ENCODE measurements at regions not wholly inside any gene's neighbourhood (a gene's known extent, or its start where the extent isn't known, plus 50 kb on each side); places are given as distances from the start of the nearest gene placed in this dataset.

DNA sequence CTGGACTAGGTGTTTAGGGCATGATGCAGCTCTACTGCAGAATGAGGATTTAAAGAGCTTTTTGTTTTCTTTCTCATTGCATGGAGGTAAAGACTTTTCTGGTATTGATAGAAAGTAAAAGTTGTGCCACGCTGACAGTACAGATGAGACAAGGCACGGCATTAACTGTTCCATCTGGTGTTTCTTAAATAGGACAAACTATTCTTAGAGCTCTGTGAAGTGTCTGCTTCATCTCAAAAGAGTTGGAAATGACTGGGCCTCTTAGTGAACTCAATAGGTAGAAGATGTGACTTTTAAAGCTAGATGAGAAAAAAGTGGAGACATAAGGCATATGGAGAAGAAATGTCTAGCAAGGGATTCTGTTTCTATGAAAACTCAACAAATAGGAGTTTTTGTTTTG, 321.8 kb downstream of the RPRM start:
- Histone ChIP-seq H3F3A (ENCODE audit: insufficient read depth, low read length) (peaks cover 6% of the 10 kb centered on the region; the same call in 1 of the 2 replicates), H4K20me1 (ENCODE audit: insufficient read depth, low read length) (peaks cover 78% of the 10 kb centered on the region), H3K27ac (ENCODE audit: low read length) (no peak overlapping the region), H3K36me3 (replicated peaks; ENCODE audit: insufficient read depth, low read length) (no peaks in the 10 kb centered on the region), H3K9me3 (replicated peaks; ENCODE audit: insufficient read depth, low read length) (no peaks in the 10 kb centered on the region), H3K9ac (ENCODE audit: low read length) (no peak overlapping the region), H2AFZ (ENCODE audit: low read length) (no peak overlapping the region), H3K27me3 (replicated peaks; ENCODE audit: insufficient read depth, low read length) (no peaks in the 10 kb centered on the region), H3K4me1 (ENCODE audit: low read length) (peaks cover 15% of the 10 kb centered on the region), H3K4me3 (ENCODE audit: low read length) (no peak overlapping the region), H3K9me2 (replicated peaks; ENCODE audit: insufficient read depth, low read length) (no peaks in the 10 kb centered on the region), H3K4me2 (ENCODE audit: low read depth, low read length) (peak overlapping the region; percentile 38; the same call in 1 of the 2 replicates), H3K79me2 (ENCODE audit: low read length) (peaks cover 99% of the 10 kb centered on the region)
- TF ChIP-seq, protein P1, sequence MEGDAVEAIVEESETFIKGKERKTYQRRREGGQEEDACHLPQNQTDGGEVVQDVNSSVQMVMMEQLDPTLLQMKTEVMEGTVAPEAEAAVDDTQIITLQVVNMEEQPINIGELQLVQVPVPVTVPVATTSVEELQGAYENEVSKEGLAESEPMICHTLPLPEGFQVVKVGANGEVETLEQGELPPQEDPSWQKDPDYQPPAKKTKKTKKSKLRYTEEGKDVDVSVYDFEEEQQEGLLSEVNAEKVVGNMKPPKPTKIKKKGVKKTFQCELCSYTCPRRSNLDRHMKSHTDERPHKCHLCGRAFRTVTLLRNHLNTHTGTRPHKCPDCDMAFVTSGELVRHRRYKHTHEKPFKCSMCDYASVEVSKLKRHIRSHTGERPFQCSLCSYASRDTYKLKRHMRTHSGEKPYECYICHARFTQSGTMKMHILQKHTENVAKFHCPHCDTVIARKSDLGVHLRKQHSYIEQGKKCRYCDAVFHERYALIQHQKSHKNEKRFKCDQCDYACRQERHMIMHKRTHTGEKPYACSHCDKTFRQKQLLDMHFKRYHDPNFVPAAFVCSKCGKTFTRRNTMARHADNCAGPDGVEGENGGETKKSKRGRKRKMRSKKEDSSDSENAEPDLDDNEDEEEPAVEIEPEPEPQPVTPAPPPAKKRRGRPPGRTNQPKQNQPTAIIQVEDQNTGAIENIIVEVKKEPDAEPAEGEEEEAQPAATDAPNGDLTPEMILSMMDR (IDR thresholded peaks at IDR 0.05; ENCODE audit: low read length) = no peak
- TF ChIP-seq EZH2phosphoT487 (IDR thresholded peaks at IDR 0.05; ENCODE audit: low read length) = no peak
- no peak for TF ChIP-seq EZH2 (optimal IDR thresholded peaks at IDR 0.05; ENCODE audit: low read depth, low read length)
- peak; percentile 56 for DNase-seq

DNA sequence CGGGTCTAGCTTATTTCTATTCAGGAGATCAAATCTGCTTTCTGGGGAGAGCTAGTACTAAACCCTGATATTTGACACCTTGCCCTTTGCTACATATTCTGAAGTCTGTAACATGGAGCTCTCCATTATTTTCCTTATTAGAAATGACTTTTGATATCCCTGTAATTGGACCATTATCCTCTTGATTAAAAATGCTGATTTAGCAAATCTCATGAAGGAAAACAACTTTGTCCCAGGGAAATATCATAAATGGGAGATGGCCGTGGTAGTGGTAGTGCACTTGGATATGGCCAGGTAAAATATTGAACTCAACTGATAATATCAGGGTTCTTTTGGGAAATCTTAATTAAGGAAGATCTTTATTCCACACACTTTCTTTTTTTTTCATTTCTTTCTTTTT, 326.5 kb downstream of the RPRM start:
- TF ChIP-seq, protein P1 (IDR thresholded peaks at IDR 0.05; ENCODE audit: low read length) = no peak
- TF ChIP-seq EZH2phosphoT487 (IDR thresholded peaks at IDR 0.05; ENCODE audit: low read length) (no peak), EZH2 (optimal IDR thresholded peaks at IDR 0.05; ENCODE audit: low read depth, low read length) (no peak)
- H2AFZ ChIP-seq (ENCODE audit: low read length) = no peak overlapping the region
- no peak overlapping the region for H3K27ac ChIP-seq (ENCODE audit: low read length)
- H3K4me1 ChIP-seq (ENCODE audit: low read length) = peaks cover 13% of the 10 kb centered on the region
- no peaks in the 10 kb centered on the region for H3K27me3 ChIP-seq (replicated peaks; ENCODE audit: insufficient read depth, low read length)
- peaks cover 6% of the 10 kb centered on the region; the same call in 1 of the 2 replicates for H3F3A ChIP-seq (ENCODE audit: insufficient read depth, low read length)
- no peak overlapping the region for H3K4me3 ChIP-seq (ENCODE audit: low read length)
- H3K36me3 ChIP-seq (replicated peaks; ENCODE audit: insufficient read depth, low read length) = no peaks in the 10 kb centered on the region; the same call in 1 of the 2 replicates
- H4K20me1 ChIP-seq (ENCODE audit: insufficient read depth, low read length) = peaks cover 35% of the 10 kb centered on the region
- no peak overlapping the region for H3K9ac ChIP-seq (ENCODE audit: low read length)
- no peak overlapping the region for H3K4me2 ChIP-seq (ENCODE audit: low read depth, low read length)
- H3K9me3 ChIP-seq (replicated peaks; ENCODE audit: insufficient read depth, low read length) = no peaks in the 10 kb centered on the region
- H3K9me2 ChIP-seq (replicated peaks; ENCODE audit: insufficient read depth, low read length) = no peaks in the 10 kb centered on the region
- H3K79me2 ChIP-seq (ENCODE audit: low read length) = peaks cover 83% of the 10 kb centered on the region
- no peak for DNase-seq

GRCh38 chr2:153145470-153145978, 333.0 kb downstream of the RPRM start:
- no peaks in the 10 kb centered on the region for H3K9me2 ChIP-seq (replicated peaks; ENCODE audit: insufficient read depth, low read length)
- 0 out of 2 replicates have a peak, but pooled peaks cover 8% of the 10 kb centered on the region for H4K20me1 ChIP-seq (ENCODE audit: insufficient read depth, low read length)
- H3F3A ChIP-seq (ENCODE audit: insufficient read depth, low read length) = peaks cover 5% of the 10 kb centered on the region; the same call in 1 of the 2 replicates
- H2AFZ ChIP-seq (ENCODE audit: low read length) = no peak overlapping the region
- DNase-seq = no peak
- peaks cover 10% of the 10 kb centered on the region for H3K36me3 ChIP-seq (replicated peaks; ENCODE audit: insufficient read depth, low read length)
- H3K9me3 ChIP-seq (replicated peaks; ENCODE audit: insufficient read depth, low read length) = no peaks in the 10 kb centered on the region
- peaks cover 96% of the 10 kb centered on the region for H3K79me2 ChIP-seq (ENCODE audit: low read length)
- no peak overlapping the region for H3K4me2 ChIP-seq (ENCODE audit: low read depth, low read length)
- no peak overlapping the region for H3K27ac ChIP-seq (ENCODE audit: low read length)
- no peaks in the 10 kb centered on the region for H3K4me1 ChIP-seq (ENCODE audit: low read length)
- no peaks in the 10 kb centered on the region for H3K27me3 ChIP-seq (replicated peaks; ENCODE audit: insufficient read depth, low read length)
- H3K4me3 ChIP-seq (ENCODE audit: low read length) = no peak overlapping the region
- no peak for TF ChIP-seq EZH2 (optimal IDR thresholded peaks at IDR 0.05; ENCODE audit: low read depth, low read length)
- no peak overlapping the region for H3K9ac ChIP-seq (ENCODE audit: low read length)

DNA sequence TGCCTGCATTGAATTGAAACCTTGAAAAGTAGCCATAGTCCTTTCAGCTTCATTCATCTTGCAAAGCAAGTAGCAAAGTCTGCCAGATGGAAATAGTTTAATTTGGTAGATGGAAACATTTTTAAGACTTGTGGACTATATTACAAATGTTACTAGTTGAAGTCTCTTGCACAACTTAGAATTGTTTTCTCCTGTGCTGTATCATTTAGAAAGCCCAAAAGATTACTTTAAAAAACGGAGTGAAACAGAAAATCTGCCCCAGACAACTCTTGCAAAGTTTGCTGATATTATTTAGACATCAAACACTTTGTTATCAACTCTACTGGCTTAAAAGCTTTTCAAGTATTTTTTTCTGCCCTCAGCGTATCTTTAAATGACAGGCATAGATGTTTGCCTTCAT, 335.0 kb downstream of the RPRM start:
- Histone ChIP-seq H3K9me3 (replicated peaks; ENCODE audit: insufficient read depth, low read length) (no peaks in the 10 kb centered on the region), H3K79me2 (ENCODE audit: low read length) (peaks cover 100% of the 10 kb centered on the region), H3K9ac (ENCODE audit: low read length) (no peak overlapping the region), H3K36me3 (replicated peaks; ENCODE audit: insufficient read depth, low read length) (peaks cover 10% of the 10 kb centered on the region), H3K27ac (ENCODE audit: low read length) (no peak overlapping the region), H3K4me3 (ENCODE audit: low read length) (no peak overlapping the region), H3F3A (ENCODE audit: insufficient read depth, low read length) (peaks cover 5% of the 10 kb centered on the region; the same call in 1 of the 2 replicates), H3K9me2 (replicated peaks; ENCODE audit: insufficient read depth, low read length) (no peaks in the 10 kb centered on the region), H2AFZ (ENCODE audit: low read length) (no peak overlapping the region), H3K4me1 (ENCODE audit: low read length) (no peaks in the 10 kb centered on the region), H3K27me3 (replicated peaks; ENCODE audit: insufficient read depth, low read length) (no peaks in the 10 kb centered on the region), H3K4me2 (ENCODE audit: low read depth, low read length) (no peak overlapping the region), H4K20me1 (ENCODE audit: insufficient read depth, low read length) (0 out of 2 replicates have a peak, but pooled peaks cover 12% of the 10 kb centered on the region)
- TF ChIP-seq EZH2phosphoT487 (IDR thresholded peaks at IDR 0.05; ENCODE audit: low read length) (no peak), EZH2 (optimal IDR thresholded peaks at IDR 0.05; ENCODE audit: low read depth, low read length) (no peak)
- TF ChIP-seq, protein P1 (IDR thresholded peaks at IDR 0.05; ENCODE audit: low read length) = no peak
- no peak for DNase-seq

All from MM.1S (cell line).